ENCODE measurements at regions not wholly inside any gene's neighbourhood (a gene's known extent, or its start where the extent isn't known, plus 50 kb on each side); places are given as distances from the start of the nearest gene placed in this dataset.

DNA sequence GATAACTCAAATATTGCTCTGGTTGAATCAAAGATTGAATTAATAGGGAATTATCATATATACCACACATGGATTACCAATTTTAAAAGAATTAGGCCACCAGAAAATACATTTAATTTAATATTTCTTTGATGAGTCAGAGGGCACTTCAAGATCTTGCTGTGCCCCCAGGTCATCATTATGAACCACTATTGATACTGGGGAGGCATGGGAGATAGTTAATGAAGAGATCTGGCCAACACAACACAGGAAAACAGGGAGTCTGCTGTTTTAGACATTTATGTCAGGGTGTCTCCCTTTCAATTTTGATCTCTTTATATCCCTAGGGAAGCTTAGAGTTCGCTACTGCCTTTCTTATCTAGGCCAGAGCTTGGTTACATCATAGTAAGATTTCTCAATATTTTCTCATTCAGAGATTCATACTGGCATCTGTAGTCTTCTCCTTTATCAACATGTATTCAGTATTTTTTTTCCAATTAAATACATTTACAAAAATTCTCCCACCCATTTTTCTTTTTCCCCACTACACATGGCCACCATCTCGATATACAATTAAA lies 158.3 kb upstream of the ZFHX3 start:
- intact Hi-C loops (cut with micrococcal nuclease; ENCODE audit: unreplicated experiment) (no loop called here), in situ Hi-C loops (cut with HindIII; ENCODE audit: low pct_unique_long_range_greater_than_20kb, low sequenced_read_pairs) (no loop called here)
- H3K4me3 ChIP-seq (ENCODE audit: low read depth in 2 of 2, low read length in 2 of 2), result no peak overlapping the region
- no TSS peak for BruUV-seq (replicated peaks)
- TF ChIP-seq TCF7L2 (IDR thresholded peaks at IDR 0.05; ENCODE audit: low read depth, low read length) (no peak), CTCF (IDR thresholded peaks at IDR 0.05) (no peak), SIN3A (IDR thresholded peaks at IDR 0.05; ENCODE audit: borderline replicate concordance, insufficient read depth, low read depth, low read length) (no peak)
- H3K27ac ChIP-seq (ENCODE audit: low read length), result no peak overlapping the region
- no peaks in the 10 kb centered on the region for H3K36me3 ChIP-seq (ENCODE audit: control insufficient read depth, insufficient read depth, low read length)
- no peaks in the 10 kb centered on the region for H3K9me3 ChIP-seq (ENCODE audit: control insufficient read depth, insufficient read depth, low read depth, low read length)
- CTCF ChIA-PET, result no interaction called here
- ATAC-seq, result no peak
- no peaks in the 10 kb centered on the region for H3K4me1 ChIP-seq (ENCODE audit: control insufficient read depth, insufficient read depth, low read length)
- no peaks in the 10 kb centered on the region for H3K27me3 ChIP-seq (ENCODE audit: control insufficient read depth, insufficient read depth, low read length)
- POLR2A ChIA-PET, result no interaction called here
- no peak for DNase-seq (ENCODE audit: low read depth, low spot score)

- no peaks in the 10 kb centered on the region for H3K27me3 ChIP-seq (ENCODE audit: control insufficient read depth, insufficient read depth, low read length)
- POLR2A ChIA-PET, result no interaction called here
- CTCF ChIA-PET, result no interaction called here
These were observed 157.4 kb upstream of the ZFHX3 start for GRCh38 chr16:73205153-73205886.

More at GRCh38 chr16:73205153-73205886, 157.4 kb upstream of the ZFHX3 start:
- no peak overlapping the region for H3K27ac ChIP-seq (ENCODE audit: low read length)
- in situ Hi-C loops (cut with HindIII; ENCODE audit: low pct_unique_long_range_greater_than_20kb, low sequenced_read_pairs) (no loop called here), intact Hi-C loops (cut with micrococcal nuclease; ENCODE audit: unreplicated experiment) (no loop called here)
- H3K36me3 ChIP-seq (ENCODE audit: control insufficient read depth, insufficient read depth, low read length), result no peaks in the 10 kb centered on the region
- H3K4me3 ChIP-seq (ENCODE audit: low read depth in 2 of 2, low read length in 2 of 2), result no peak overlapping the region
- no peaks in the 10 kb centered on the region for H3K4me1 ChIP-seq (ENCODE audit: control insufficient read depth, insufficient read depth, low read length)
- DNase-seq (ENCODE audit: low read depth, low spot score), result no peak
- H3K9me3 ChIP-seq (ENCODE audit: control insufficient read depth, insufficient read depth, low read depth, low read length), result no peaks in the 10 kb centered on the region
- no TSS peak for BruUV-seq (replicated peaks)
- ATAC-seq, result no peak
- TF ChIP-seq TCF7L2 (IDR thresholded peaks at IDR 0.05; ENCODE audit: low read depth, low read length) (no peak), REST (IDR thresholded peaks at IDR 0.05; ENCODE audit: insufficient read depth in 1 of 2, low read depth in 2 of 2, low read length in 1 of 2) (no peak), CTCF (IDR thresholded peaks at IDR 0.05) (no peak), POLR2AphosphoS5 (IDR thresholded peaks at IDR 0.05; ENCODE audit: low read depth, low read length) (no peak), SIN3A (IDR thresholded peaks at IDR 0.05; ENCODE audit: borderline replicate concordance, insufficient read depth, low read depth, low read length) (no peak)

Data from Panc1 (cell line).